ENCODE measurements at regions not wholly inside any gene's neighbourhood (a gene's known extent, or its start where the extent isn't known, plus 50 kb on each side); places are given as distances from the start of the nearest gene placed in this dataset.

GRCh38 chr5:54754420-54754819 lies 231.0 kb downstream of the ESM1 start:
- no peaks in the 10 kb centered on the region for H3K36me3 Mint-ChIP-seq (ENCODE audit: low read depth)
- H3K27ac Mint-ChIP-seq = no peak overlapping the region
- POLR2A ChIA-PET = no interaction called here
- intact Hi-C loops (cut with micrococcal nuclease) = no loop called here
- H3K4me1 Mint-ChIP-seq (ENCODE audit: low read depth) = peaks cover 23% of the 10 kb centered on the region
- H3K27me3 Mint-ChIP-seq = no peaks in the 10 kb centered on the region
- TF ChIP-seq, protein P1, sequence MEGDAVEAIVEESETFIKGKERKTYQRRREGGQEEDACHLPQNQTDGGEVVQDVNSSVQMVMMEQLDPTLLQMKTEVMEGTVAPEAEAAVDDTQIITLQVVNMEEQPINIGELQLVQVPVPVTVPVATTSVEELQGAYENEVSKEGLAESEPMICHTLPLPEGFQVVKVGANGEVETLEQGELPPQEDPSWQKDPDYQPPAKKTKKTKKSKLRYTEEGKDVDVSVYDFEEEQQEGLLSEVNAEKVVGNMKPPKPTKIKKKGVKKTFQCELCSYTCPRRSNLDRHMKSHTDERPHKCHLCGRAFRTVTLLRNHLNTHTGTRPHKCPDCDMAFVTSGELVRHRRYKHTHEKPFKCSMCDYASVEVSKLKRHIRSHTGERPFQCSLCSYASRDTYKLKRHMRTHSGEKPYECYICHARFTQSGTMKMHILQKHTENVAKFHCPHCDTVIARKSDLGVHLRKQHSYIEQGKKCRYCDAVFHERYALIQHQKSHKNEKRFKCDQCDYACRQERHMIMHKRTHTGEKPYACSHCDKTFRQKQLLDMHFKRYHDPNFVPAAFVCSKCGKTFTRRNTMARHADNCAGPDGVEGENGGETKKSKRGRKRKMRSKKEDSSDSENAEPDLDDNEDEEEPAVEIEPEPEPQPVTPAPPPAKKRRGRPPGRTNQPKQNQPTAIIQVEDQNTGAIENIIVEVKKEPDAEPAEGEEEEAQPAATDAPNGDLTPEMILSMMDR (IDR thresholded peaks at IDR 0.05) = no peak
- no peak overlapping the region for H3K4me3 Mint-ChIP-seq
- CTCF ChIA-PET = no interaction called here
- no peaks in the 10 kb centered on the region for H3K9me3 Mint-ChIP-seq
- DNase-seq = no peak
- no peak for ATAC-seq

DNA sequence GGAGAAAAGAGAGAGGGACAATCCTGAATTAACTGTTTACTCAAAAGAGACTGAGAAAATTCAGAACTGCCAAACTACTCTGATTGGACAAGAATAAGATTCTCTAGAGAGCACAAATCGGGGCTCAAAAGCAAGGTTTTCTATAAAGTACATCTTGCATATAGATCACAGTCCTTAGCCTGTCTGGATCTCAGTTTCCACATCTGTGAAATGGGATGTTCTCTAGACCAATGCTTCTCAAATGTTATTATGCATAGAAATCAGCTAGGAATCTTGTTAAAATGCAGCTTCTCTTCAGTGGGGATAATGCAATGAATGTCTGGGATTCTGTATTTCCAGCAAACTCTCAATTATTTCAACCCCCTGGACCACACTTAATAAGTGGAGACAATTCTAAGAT lies 231.6 kb downstream of the ESM1 start:
- Mint-ChIP-seq H3K4me3 (no peak overlapping the region), H3K4me1 (ENCODE audit: low read depth) (peaks cover 23% of the 10 kb centered on the region), H3K27me3 (no peaks in the 10 kb centered on the region), H3K27ac (no peak overlapping the region), H3K36me3 (ENCODE audit: low read depth) (no peaks in the 10 kb centered on the region), H3K9me3 (no peaks in the 10 kb centered on the region)
- ATAC-seq (no peak), DNase-seq (no peak)
- TF ChIP-seq, protein P1 (IDR thresholded peaks at IDR 0.05) = no peak
- CTCF ChIA-PET = no interaction called here
- intact Hi-C loops (cut with micrococcal nuclease) = no loop called here
- POLR2A ChIA-PET = no interaction called here

DNA sequence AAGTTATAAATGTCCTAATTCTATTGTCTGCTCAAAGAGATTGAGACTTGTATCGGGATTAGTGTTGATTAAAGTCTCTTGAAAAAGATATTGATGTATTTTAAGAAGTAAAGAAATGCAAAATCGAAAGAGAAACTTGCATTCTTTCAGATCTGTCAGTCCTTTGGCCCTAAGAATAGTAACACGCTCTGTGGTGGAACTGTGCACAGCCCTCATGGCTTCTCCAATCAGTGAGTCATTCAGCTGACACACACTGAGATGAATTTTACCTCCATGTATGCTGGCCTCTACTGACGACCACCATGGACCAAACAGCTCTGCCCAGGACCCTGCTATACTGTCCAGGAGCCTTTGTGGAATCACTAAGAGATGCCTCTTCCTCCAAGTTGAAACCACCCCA lies 232.4 kb downstream of the ESM1 start:
- Mint-ChIP-seq H3K4me1 (ENCODE audit: low read depth) (peaks cover 23% of the 10 kb centered on the region), H3K4me3 (no peak overlapping the region), H3K27ac (peak overlapping the region; percentile 66), H3K27me3 (no peaks in the 10 kb centered on the region), H3K36me3 (ENCODE audit: low read depth) (no peaks in the 10 kb centered on the region), H3K9me3 (no peaks in the 10 kb centered on the region)
- CTCF ChIA-PET = no interaction called here
- TF ChIP-seq, protein P1 (IDR thresholded peaks at IDR 0.05) = no peak
- ATAC-seq (peak; percentile 93), DNase-seq (peak; percentile 44)
- intact Hi-C loops (cut with micrococcal nuclease) = no loop called here
- POLR2A ChIA-PET = no interaction called here

- TF ChIP-seq, protein P1 (IDR thresholded peaks at IDR 0.05) = no peak
- no peak for DNase-seq
- H3K9me3 Mint-ChIP-seq = no peaks in the 10 kb centered on the region
- no peaks in the 10 kb centered on the region for H3K36me3 Mint-ChIP-seq (ENCODE audit: low read depth)
- CTCF ChIA-PET = no interaction called here
- intact Hi-C loops (cut with micrococcal nuclease) = no loop called here
- H3K4me3 Mint-ChIP-seq = no peak overlapping the region
- peaks cover 25% of the 10 kb centered on the region for H3K4me1 Mint-ChIP-seq (ENCODE audit: low read depth)
- ATAC-seq = no peak
- POLR2A ChIA-PET = interaction anchor here (0.9 kb wide), 1 partner anchor 46 kb away, joined by 4 read pairs; no protein-coding TSS in a partner anchor
- H3K27me3 Mint-ChIP-seq = no peaks in the 10 kb centered on the region
- H3K27ac Mint-ChIP-seq = no peak overlapping the region
Measured at GRCh38 chr5:54748527-54748926, 231.0 kb downstream of the SNX18 start.

DNA sequence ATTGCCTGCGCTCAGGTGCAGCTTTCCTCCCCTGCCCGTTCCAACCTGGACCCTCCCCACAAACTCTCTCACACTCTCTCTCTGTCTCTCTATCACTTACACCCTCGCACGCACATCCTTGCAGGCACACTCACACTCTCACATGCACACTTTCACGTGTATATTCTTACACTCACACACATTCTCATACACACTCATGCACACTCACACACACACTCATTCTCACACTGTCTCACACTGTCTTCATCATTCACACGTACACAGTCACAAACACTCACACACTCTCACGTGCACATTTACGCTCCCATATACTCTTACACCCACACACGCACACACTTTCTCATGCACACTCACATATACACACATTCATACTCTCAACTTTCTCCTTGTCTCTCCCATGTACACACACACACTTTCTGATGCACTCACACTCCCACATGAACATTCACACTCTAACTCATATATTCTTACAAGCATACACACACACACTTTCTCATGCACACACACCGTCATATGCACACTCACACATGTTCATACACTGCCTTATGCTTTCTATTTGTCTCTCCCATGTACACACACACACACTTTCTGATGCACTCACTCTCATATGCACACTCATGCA lies 229.3 kb downstream of the SNX18 start:
- Mint-ChIP-seq H3K9me3 (no peaks in the 10 kb centered on the region), H3K4me3 (no peak overlapping the region), H3K27me3 (no peaks in the 10 kb centered on the region), H3K27ac (no peak overlapping the region), H3K4me1 (ENCODE audit: low read depth) (peaks cover 21% of the 10 kb centered on the region), H3K36me3 (ENCODE audit: low read depth) (no peaks in the 10 kb centered on the region)
- intact Hi-C loops (cut with micrococcal nuclease) = no loop called here
- CTCF ChIA-PET = no interaction called here
- POLR2A ChIA-PET = no interaction called here
- DNase-seq (no peak), ATAC-seq (no peak)
- TF ChIP-seq, protein P1 (IDR thresholded peaks at IDR 0.05) = no peak

Measured in activated CD8-positive, alpha-beta T cell treated with anti-CD3 and anti-CD28 coated beads for 36 hours (primary cell).